WERI-Rb-1 (cell line): ENCODE measurements at regions not wholly inside any gene's neighbourhood (a gene's known extent, or its start where the extent isn't known, plus 50 kb on each side); places are given as distances from the start of the nearest gene placed in this dataset.

Experiments
- DNase-seq: peaks from one replicate; pipeline ENCODE4 v3.0.0-alpha.2; 2020
- H3K27ac ChIP-seq: fragments of 250-450 bp; sonication (Bioruptor Pico); 2 replicates; pipeline ENCODE4 v1.5.1; 2020; ENCODE audit warnings: mild to moderate bottlenecking, moderate library complexity
- H3K27me3 ChIP-seq: fragments of 250-450 bp; sonication (Bioruptor Pico); 2 replicates; pipeline ENCODE4 v1.5.1; 2021; ENCODE audit warnings: mild to moderate bottlenecking, low read depth, moderate library complexity; ENCODE audit not compliant: insufficient read depth, severe bottlenecking
- H3K36me3 ChIP-seq: fragments of 250-450 bp; sonication (Bioruptor Pico); 2 replicates; pipeline ENCODE4 v1.5.1; 2020; ENCODE audit warnings: mild to moderate bottlenecking, moderate library complexity
- H3K4me3 ChIP-seq: 2 replicates; pipeline ENCODE4 v1.5.1; 2011; ENCODE audit warnings: low read depth, mild to moderate bottlenecking, control low read depth, low read length
- H3K9me3 ChIP-seq: fragments of 250-450 bp; sonication (Bioruptor Pico); 2 replicates; pipeline ENCODE4 v1.5.1; 2021; ENCODE audit warnings: mild to moderate bottlenecking, moderate library complexity; ENCODE audit not compliant: severe bottlenecking
- TF ChIP-seq, protein P1 (sequence below): IDR thresholded peaks from 2 replicates; pipeline ENCODE4 v1.5.1; 2011; ENCODE audit warnings: low read depth, mild to moderate bottlenecking, control low read depth, inconsistent platforms, low read length

DNA sequence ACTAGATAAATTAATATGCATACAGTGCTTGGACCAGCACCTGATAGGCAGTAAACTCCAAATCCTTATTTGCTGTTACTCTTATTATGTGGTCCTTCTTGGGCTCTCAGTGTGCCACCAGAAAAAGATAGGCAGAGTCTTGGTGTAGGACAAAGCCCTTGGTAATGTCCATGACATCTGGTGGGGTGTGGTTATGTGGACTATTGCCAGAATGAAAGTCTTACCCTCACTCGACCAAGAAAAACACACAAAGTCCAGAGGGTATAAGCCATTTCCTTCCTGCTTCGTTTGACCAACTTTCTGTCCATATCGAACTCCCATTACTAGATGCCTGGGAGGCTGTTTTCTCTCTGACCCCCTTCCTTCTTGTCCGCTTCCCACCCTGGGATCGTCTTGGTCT, 140.9 kb downstream of the UTP18 start:
- Histone ChIP-seq H3K27ac (no peak overlapping the region), H3K9me3 (no peaks in the 10 kb centered on the region), H3K27me3 (peaks cover 63% of the 10 kb centered on the region), H3K4me3 (no peak overlapping the region), H3K36me3 (no peaks in the 10 kb centered on the region)
- DNase-seq, result no peak
- TF ChIP-seq, protein P1, sequence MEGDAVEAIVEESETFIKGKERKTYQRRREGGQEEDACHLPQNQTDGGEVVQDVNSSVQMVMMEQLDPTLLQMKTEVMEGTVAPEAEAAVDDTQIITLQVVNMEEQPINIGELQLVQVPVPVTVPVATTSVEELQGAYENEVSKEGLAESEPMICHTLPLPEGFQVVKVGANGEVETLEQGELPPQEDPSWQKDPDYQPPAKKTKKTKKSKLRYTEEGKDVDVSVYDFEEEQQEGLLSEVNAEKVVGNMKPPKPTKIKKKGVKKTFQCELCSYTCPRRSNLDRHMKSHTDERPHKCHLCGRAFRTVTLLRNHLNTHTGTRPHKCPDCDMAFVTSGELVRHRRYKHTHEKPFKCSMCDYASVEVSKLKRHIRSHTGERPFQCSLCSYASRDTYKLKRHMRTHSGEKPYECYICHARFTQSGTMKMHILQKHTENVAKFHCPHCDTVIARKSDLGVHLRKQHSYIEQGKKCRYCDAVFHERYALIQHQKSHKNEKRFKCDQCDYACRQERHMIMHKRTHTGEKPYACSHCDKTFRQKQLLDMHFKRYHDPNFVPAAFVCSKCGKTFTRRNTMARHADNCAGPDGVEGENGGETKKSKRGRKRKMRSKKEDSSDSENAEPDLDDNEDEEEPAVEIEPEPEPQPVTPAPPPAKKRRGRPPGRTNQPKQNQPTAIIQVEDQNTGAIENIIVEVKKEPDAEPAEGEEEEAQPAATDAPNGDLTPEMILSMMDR, result no peak

DNA sequence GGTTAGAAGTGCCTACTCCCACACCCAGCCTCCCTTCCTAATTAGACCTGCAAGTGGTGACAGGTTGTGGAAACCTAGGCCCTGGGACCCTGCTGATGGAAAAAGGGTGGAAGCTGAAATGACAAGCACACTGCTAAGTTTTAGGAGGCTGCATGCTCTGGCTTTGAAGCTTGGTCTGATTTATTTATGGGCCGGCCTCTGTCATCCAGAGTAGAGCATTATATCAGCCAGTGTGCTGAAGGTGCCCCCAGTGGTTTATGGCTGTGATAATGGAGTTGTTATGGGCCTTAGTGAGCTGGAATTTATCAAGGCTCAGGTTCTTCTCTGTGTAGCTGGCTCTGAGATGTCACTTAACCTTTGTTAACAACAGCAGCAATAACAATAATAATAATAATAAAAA, 142.6 kb downstream of the UTP18 start:
- Histone ChIP-seq H3K9me3 (no peaks in the 10 kb centered on the region), H3K4me3 (no peak overlapping the region), H3K27me3 (peaks cover 57% of the 10 kb centered on the region), H3K27ac (no peak overlapping the region), H3K36me3 (no peaks in the 10 kb centered on the region)
- DNase-seq, result no peak
- TF ChIP-seq, protein P1, result no peak

DNA sequence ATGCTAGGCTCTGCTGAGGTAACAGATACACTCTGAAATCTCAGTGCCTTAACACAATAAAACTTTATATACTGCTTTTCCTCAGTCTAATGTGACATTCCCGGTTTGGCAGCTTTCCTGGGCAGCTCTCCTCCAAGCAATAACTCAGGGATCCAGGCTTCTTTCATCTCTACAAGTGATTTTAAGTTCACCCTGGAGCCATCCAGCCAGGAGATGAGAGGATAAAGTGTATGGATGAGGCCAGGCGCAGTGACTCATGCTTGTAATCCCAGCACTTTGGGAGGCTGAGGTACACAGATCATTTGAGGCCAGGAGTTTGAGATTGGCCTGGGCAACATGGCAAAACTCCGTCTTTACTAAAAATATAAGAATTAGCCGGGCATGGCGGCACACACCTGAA, 147.2 kb downstream of the UTP18 start:
- peaks cover 2% of the 10 kb centered on the region for H3K9me3 ChIP-seq
- no peaks in the 10 kb centered on the region for H3K36me3 ChIP-seq
- peak; percentile 33 for DNase-seq
- no peak overlapping the region for H3K4me3 ChIP-seq
- TF ChIP-seq, protein P1, result no peak
- peaks cover 31% of the 10 kb centered on the region for H3K27me3 ChIP-seq
- H3K27ac ChIP-seq, result no peak overlapping the region

DNA sequence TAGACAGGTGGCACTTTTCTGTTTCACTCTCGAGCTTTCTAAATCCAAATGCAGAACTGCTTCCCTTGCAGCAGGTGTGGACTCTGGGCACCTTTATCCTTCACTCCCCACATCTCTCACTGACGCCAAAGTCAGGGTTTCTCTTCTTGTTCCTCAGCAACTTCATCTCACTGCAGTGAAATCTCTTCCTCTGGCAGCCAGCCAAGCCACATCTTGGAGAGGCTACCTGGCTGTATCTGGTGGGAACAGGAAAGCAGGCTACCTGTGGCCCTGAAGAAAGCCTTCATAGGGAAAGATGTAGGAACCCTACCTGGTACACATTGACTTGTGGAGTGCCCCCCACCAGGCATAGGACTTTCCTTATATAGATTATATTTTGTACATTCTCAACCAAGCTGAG, 159.1 kb downstream of the UTP18 start:
- no peak overlapping the region for H3K4me3 ChIP-seq
- H3K36me3 ChIP-seq, result no peaks in the 10 kb centered on the region
- H3K9me3 ChIP-seq, result peaks cover 4% of the 10 kb centered on the region
- H3K27ac ChIP-seq, result no peak overlapping the region
- no peak for DNase-seq
- TF ChIP-seq, protein P1, result no peak
- H3K27me3 ChIP-seq, result peaks cover 5% of the 10 kb centered on the region

DNA sequence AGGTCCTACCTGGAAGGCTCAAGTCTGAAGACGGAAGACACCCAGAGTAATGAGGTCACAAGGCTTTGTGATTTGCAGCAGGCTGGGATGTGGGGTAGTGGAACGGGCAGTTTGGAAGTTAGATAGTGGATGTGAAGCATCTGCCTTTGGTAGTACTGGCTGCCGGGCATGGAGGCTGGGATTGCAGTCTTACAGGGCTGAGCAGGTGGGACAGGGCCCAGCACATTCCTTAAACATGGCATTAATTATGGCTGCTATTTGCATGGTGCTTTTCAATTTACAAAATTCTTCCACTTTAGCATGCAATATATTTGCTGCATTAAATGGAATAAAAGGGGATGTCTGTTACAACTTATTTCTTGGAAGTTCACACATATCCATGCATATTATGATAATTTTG, 161.2 kb downstream of the UTP18 start:
- TF ChIP-seq, protein P1, result no peak
- no peak overlapping the region for H3K4me3 ChIP-seq
- no peak overlapping the region for H3K27ac ChIP-seq
- H3K36me3 ChIP-seq, result no peaks in the 10 kb centered on the region
- H3K9me3 ChIP-seq, result peaks cover 4% of the 10 kb centered on the region
- DNase-seq, result no peak
- peaks cover 5% of the 10 kb centered on the region for H3K27me3 ChIP-seq

DNA sequence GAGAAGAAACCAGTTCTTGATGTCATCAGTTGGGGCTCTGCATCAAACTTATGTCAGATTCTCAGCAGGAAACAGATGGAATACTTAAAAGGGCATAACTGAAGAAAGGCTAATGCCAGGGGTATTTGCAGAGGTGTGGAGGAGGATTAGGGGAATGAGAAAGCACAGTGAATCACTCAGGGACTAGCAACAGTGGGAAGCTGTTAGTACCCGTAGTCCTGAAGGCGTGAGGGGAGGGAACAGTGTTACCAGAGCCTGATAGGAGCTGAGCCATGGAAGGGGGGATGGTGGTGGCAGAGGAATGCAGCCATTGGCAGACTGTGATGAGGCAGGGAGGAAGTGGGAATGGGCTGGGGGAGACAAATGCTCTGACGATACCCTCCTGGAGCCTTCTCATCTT, 162.3 kb downstream of the UTP18 start:
- Histone ChIP-seq H3K4me3 (no peak overlapping the region), H3K27ac (no peak overlapping the region), H3K36me3 (no peaks in the 10 kb centered on the region), H3K9me3 (peaks cover 4% of the 10 kb centered on the region), H3K27me3 (peaks cover 5% of the 10 kb centered on the region)
- peak; percentile 46 for DNase-seq
- TF ChIP-seq, protein P1, result no peak
